CD4-positive, alpha-beta T cell (primary cell): ENCODE measurements at regions not wholly inside any gene's neighbourhood (a gene's known extent, or its start where the extent isn't known, plus 50 kb on each side); places are given as distances from the start of the nearest gene placed in this dataset.
"Not testable (repeated sequence)": the region's sequence is repeated elsewhere in the genome, so short reads cannot be mapped to it uniquely, and the experiment has no call there.

Experiments
- ATAC-seq: fragments of 200-7000 bp; cut with Tn5 transposase; one replicate; pipeline ENCODE4 v1.10.0; 2022; ENCODE audit warnings: mild to moderate bottlenecking; ENCODE audit not compliant: poor library complexity
- CTCF ChIA-PET: fragments of 350-600 bp; sonication (Branson Sonifier 250); formaldehyde crosslinking; loops from one replicate; lab custom pipeline; 2021; ENCODE audit warnings: antibody characterized with exemption, inconsistent platforms; lab: Charles Lee
- POLR2A ChIA-PET: fragments of 350-600 bp; sonication (Branson Sonifier 250); formaldehyde crosslinking; loops from one replicate; lab custom pipeline; 2021; ENCODE audit warnings: antibody characterized with exemption, inconsistent platforms; lab: Charles Lee
- DNase-seq, 14 experiments: peaks; one replicate each; pipeline ENCODE4 v3.0.0-alpha.2; 2013 to 2020; ENCODE audit warnings: mixed read lengths in 2 of 14
- H3K27ac ChIP-seq, 2 donors: one replicate each; pipeline versions ENCODE4 v1.5.1 to v1.7.0; 2013; ENCODE audit warnings: low read length in 2 of 2, low read depth in 1 of 2, mild to moderate bottlenecking in 1 of 2
- H3K27me3 ChIP-seq, 2 experiments: 1 replicate in 1 of 2; 2 replicates in 1 of 2; pipeline versions ENCODE4 v1.6.1 to v1.7.0; 2013; ENCODE audit warnings: low read length in 2 of 2, control low read depth in 1 of 2, mild to moderate bottlenecking in 1 of 2, moderate library complexity in 1 of 2; ENCODE audit not compliant: insufficient read depth in 2 of 2, control insufficient read depth in 1 of 2
- H3K36me3 ChIP-seq: one replicate; pipeline ENCODE4 v1.6.1; 2013; ENCODE audit warnings: low read length, control low read depth; ENCODE audit not compliant: insufficient read depth
- H3K4me1 ChIP-seq: one replicate; pipeline ENCODE4 v1.6.1; 2013; ENCODE audit warnings: low read length, control low read depth; ENCODE audit not compliant: insufficient read depth
- H3K4me3 ChIP-seq: one replicate; pipeline ENCODE4 v1.5.1; 2013; ENCODE audit warnings: mild to moderate bottlenecking, low read length, moderate library complexity
- H3K9me3 ChIP-seq, 2 experiments: 1 replicate in 1 of 2; 2 replicates in 1 of 2; pipeline versions ENCODE4 v1.6.1 to v1.7.0; 2013; ENCODE audit warnings: low read length in 2 of 2, mild to moderate bottlenecking in 2 of 2, control low read depth in 1 of 2, moderate library complexity in 1 of 2; ENCODE audit not compliant: control insufficient read depth in 1 of 2, insufficient read depth in 1 of 2
- H3K27ac Mint-ChIP-seq: one replicate; pipeline ENCODE4 v1.8.0; 2020; ENCODE audit warnings: mixed read lengths
- H3K27me3 Mint-ChIP-seq: one replicate; pipeline ENCODE4 v1.8.0; 2021; ENCODE audit warnings: mixed read lengths
- H3K36me3 Mint-ChIP-seq: one replicate; pipeline ENCODE4 v1.8.0; 2021; ENCODE audit warnings: low read depth, mixed read lengths
- H3K4me1 Mint-ChIP-seq: one replicate; pipeline ENCODE4 v1.8.0; 2021; ENCODE audit warnings: low read depth, mixed read lengths
- H3K4me3 Mint-ChIP-seq: one replicate; pipeline ENCODE4 v1.8.0; 2020; ENCODE audit warnings: mild to moderate bottlenecking, mixed read lengths
- H3K9me3 Mint-ChIP-seq: one replicate; pipeline ENCODE4 v1.8.0; 2020; ENCODE audit warnings: mixed read lengths
- intact Hi-C, 2 experiments: fragments of 100-400 bp; cut with DNase I in 1 of 2; cut with micrococcal nuclease in 1 of 2; formaldehyde crosslinking; loops; one replicate each; pipeline versions ENCODE4 v1.15.1 to v1.9.0; 2023 to 2025; cut with DNase I, micrococcal nuclease
- TF ChIP-seq, protein P1 (sequence below): fragments of 200-600 bp; IDR thresholded peaks from one replicate; pipeline ENCODE4 v1.8.0; 2022; ENCODE audit warnings: antibody characterized with exemption, mild to moderate bottlenecking

GRCh38 chr6:153334121-153334520, 203.0 kb upstream of the RGS17 start:
- Mint-ChIP-seq H3K27me3 (no peaks in the 10 kb centered on the region), H3K4me3 (no peak overlapping the region), H3K4me1 (no peaks in the 10 kb centered on the region), H3K36me3 (no peaks in the 10 kb centered on the region), H3K9me3 (peaks cover 5% of the 10 kb centered on the region), H3K27ac (no peak overlapping the region)
- H3K9me3 ChIP-seq: no peaks in the 10 kb centered on the region
- H3K27ac ChIP-seq: no peak overlapping the region
- no peaks in the 10 kb centered on the region for H3K36me3 ChIP-seq
- no peak for DNase-seq
- TF ChIP-seq, protein P1, sequence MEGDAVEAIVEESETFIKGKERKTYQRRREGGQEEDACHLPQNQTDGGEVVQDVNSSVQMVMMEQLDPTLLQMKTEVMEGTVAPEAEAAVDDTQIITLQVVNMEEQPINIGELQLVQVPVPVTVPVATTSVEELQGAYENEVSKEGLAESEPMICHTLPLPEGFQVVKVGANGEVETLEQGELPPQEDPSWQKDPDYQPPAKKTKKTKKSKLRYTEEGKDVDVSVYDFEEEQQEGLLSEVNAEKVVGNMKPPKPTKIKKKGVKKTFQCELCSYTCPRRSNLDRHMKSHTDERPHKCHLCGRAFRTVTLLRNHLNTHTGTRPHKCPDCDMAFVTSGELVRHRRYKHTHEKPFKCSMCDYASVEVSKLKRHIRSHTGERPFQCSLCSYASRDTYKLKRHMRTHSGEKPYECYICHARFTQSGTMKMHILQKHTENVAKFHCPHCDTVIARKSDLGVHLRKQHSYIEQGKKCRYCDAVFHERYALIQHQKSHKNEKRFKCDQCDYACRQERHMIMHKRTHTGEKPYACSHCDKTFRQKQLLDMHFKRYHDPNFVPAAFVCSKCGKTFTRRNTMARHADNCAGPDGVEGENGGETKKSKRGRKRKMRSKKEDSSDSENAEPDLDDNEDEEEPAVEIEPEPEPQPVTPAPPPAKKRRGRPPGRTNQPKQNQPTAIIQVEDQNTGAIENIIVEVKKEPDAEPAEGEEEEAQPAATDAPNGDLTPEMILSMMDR: no peak
- H3K4me3 ChIP-seq: no peak overlapping the region
- intact Hi-C loops: no loop called here
- H3K4me1 ChIP-seq: no peaks in the 10 kb centered on the region
- no peak for ATAC-seq
- POLR2A ChIA-PET: no interaction called here
- H3K27me3 ChIP-seq: no peaks in the 10 kb centered on the region
- CTCF ChIA-PET: no interaction called here

DNA sequence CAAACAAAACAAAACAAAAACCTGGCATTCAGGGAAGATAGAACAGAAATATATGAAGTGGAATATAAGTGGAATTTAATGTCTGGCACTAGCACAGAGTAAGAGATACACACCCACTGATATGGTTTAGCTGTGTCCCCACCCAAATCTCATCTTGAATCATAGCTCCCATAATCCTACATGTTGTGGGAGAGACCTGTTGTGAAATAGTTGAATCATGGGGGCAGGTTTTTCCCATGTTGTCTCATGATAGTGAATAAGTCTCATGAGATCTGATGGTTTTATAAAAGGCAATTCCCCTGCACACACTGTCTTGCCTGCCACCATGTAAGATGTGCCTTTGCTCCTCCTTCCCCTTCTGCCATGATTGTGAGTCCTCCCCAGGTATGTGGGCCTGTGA, 200.1 kb upstream of the RGS17 start:
- H3K27me3 ChIP-seq, H3K9me3 ChIP-seq, H3K36me3 ChIP-seq, CTCF ChIA-PET, H3K27ac ChIP-seq, intact Hi-C loops, H3K4me3 ChIP-seq, H3K4me1 ChIP-seq, H3K9me3 Mint-ChIP-seq, DNase-seq, H3K36me3 Mint-ChIP-seq, POLR2A ChIA-PET, H3K4me1 Mint-ChIP-seq, H3K27ac Mint-ChIP-seq, H3K27me3 Mint-ChIP-seq, ATAC-seq, H3K4me3 Mint-ChIP-seq: not testable (repeated sequence)

- ATAC-seq (no peak), DNase-seq (no peak)
- H3K4me1 ChIP-seq: no peaks in the 10 kb centered on the region
- no peaks in the 10 kb centered on the region for H3K36me3 ChIP-seq
- intact Hi-C loops: no loop called here
- TF ChIP-seq, protein P1: no peak
- peaks cover 0 to 1% of the 10 kb centered on the region in 2 experiments for H3K9me3 ChIP-seq
- Mint-ChIP-seq H3K4me1 (no peaks in the 10 kb centered on the region), H3K4me3 (no peak overlapping the region), H3K9me3 (peaks cover 2% of the 10 kb centered on the region), H3K36me3 (no peaks in the 10 kb centered on the region), H3K27me3 (no peaks in the 10 kb centered on the region), H3K27ac (no peak overlapping the region)
- H3K27ac ChIP-seq: no peak overlapping the region
- ChIA-PET POLR2A (no interaction called here), CTCF (no interaction called here)
- no peak overlapping the region for H3K4me3 ChIP-seq
- no peaks in the 10 kb centered on the region for H3K27me3 ChIP-seq
Observed at GRCh38 chr6:153328194-153328593, 197.1 kb upstream of the RGS17 start.

DNA sequence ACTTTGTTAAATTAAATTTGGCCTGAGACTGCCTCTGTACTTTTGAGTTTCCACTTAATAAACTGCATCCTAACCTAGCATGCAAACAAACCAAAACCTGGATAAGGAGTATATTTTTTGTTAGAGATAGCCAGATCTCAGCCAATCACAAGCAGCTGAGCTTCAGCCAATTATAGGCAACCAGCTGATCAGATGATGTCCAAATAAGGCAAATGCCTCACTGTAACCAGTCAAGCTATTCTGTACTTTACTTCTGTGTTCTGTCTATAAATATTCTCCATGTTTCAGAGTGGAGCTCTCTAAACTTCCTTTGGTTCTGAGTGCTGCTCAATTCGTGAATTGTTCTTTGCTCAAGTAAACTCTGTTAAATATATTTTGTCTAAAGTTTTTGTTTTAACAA, 194.6 kb upstream of the RGS17 start:
- Mint-ChIP-seq H3K4me1 (no peaks in the 10 kb centered on the region), H3K36me3 (no peaks in the 10 kb centered on the region), H3K9me3 (no peaks in the 10 kb centered on the region), H3K27ac (no peak overlapping the region), H3K27me3 (no peaks in the 10 kb centered on the region), H3K4me3 (no peak overlapping the region)
- POLR2A ChIA-PET: no interaction called here
- Histone ChIP-seq H3K4me1 (no peaks in the 10 kb centered on the region), H3K27ac (no peak overlapping the region), H3K4me3 (no peak overlapping the region), H3K36me3 (no peaks in the 10 kb centered on the region), H3K9me3 (peaks cover 0 to 3% of the 10 kb centered on the region in 2 experiments), H3K27me3 (no peaks in the 10 kb centered on the region)
- CTCF ChIA-PET: no interaction called here
- intact Hi-C loops: no loop called here
- ATAC-seq: no peak
- no peak for DNase-seq
- TF ChIP-seq, protein P1: no peak
